Stomach (tissue), 8 donors: ENCODE measurements at regions not wholly inside any gene's neighbourhood (a gene's known extent, or its start where the extent isn't known, plus 50 kb on each side); places are given as distances from the start of the nearest gene placed in this dataset.
A peak's percentile ranks its signal among the peaks of the same experiment; 100 is the strongest.

Source experiments
- DNase-seq, 2 donors: peaks; one replicate each; pipeline versions ENCODE4 v3.0.0 to v3.0.0-alpha.2; 2013 to 2019
- H3K27ac ChIP-seq, 5 donors: fragments of 200-600 bp in 4 of 5; sonication (generic) in 4 of 5; one replicate each; pipeline ENCODE4 v1.5.1; 2013 to 2019; ENCODE audit warnings: mild to moderate bottlenecking in 1 of 5, moderate library complexity in 1 of 5
- H3K27me3 ChIP-seq, 3 donors: fragments of 200-600 bp; sonication (generic); one replicate each; pipeline ENCODE4 v1.5.1; 2017 to 2019; ENCODE audit warnings: mixed run types in 1 of 3
- H3K36me3 ChIP-seq, 4 donors: fragments of 200-600 bp; sonication (generic); 1 replicate in 3 of 4; 2 replicates in 1 of 4; pipeline ENCODE4 v1.5.1; 2016 to 2019
- H3K4me1 ChIP-seq, 4 donors: fragments of 200-600 bp; sonication (generic); one replicate each; pipeline ENCODE4 v1.5.1; 2016 to 2019
- H3K4me3 ChIP-seq, 4 donors: fragments of 200-600 bp; sonication (generic) in 3 of 4; one replicate each; pipeline ENCODE4 v1.5.1; 2016 to 2019; ENCODE audit warnings: mild to moderate bottlenecking in 1 of 4
- H3K9me3 ChIP-seq, 4 donors: fragments of 200-600 bp; sonication (generic); one replicate each; pipeline ENCODE4 v1.5.1; 2016 to 2019
- EP300 ChIP-seq: sonication (generic); formaldehyde crosslinking; IDR thresholded peaks from one replicate; pipeline ENCODE4 v1.6.1; 2017; ENCODE audit warnings: antibody characterized with exemption
- POLR2A ChIP-seq, 4 donors: fragments of 450-650 bp; IDR thresholded peaks; one replicate each; pipeline ENCODE4 v1.6.1; 2016; ENCODE audit warnings: antibody characterized with exemption in 4 of 4, control low read depth in 2 of 4, mild to moderate bottlenecking in 1 of 4, moderate library complexity in 1 of 4
- POLR2AphosphoS5 ChIP-seq, 3 donors: sonication (generic); formaldehyde crosslinking; IDR thresholded peaks; one replicate each; pipeline ENCODE4 v1.6.1; 2016; ENCODE audit warnings: antibody characterized with exemption in 3 of 3
- WGBS, 5 donors: extraction: QIAGEN DNeasy Blood & Tissue Kit in 3 of 5; methylation state at CpG; one replicate each; pipeline versions ENCODE4 v1.1.5 to v1.1.7; 2013 to 2018; 5-methylcytosine and 5-hydroxymethylcytosine counted together
- intact Hi-C: fragments of 100-400 bp; cut with DNase I; formaldehyde crosslinking; loops from one replicate; pipeline ENCODE4 v1.15.1; 2023; ENCODE audit warnings: low total_unique reads
- TF ChIP-seq, protein P1 (sequence below), 7 experiments: fragments of 450-650 bp in 4 of 7; fragments of 200-600 bp in 3 of 7; sonication (generic) in 3 of 7; IDR thresholded peaks; one replicate each; pipeline ENCODE4 v1.5.1; 2016 to 2019; ENCODE audit warnings: antibody characterized with exemption in 7 of 7, control low read depth in 2 of 7, mild to moderate bottlenecking in 1 of 7
- donor health status: healthy with polysubstance abuse.
- donor health status: Bipolar disorder and iron deficiency.
- donor health status: healthy.

DNA sequence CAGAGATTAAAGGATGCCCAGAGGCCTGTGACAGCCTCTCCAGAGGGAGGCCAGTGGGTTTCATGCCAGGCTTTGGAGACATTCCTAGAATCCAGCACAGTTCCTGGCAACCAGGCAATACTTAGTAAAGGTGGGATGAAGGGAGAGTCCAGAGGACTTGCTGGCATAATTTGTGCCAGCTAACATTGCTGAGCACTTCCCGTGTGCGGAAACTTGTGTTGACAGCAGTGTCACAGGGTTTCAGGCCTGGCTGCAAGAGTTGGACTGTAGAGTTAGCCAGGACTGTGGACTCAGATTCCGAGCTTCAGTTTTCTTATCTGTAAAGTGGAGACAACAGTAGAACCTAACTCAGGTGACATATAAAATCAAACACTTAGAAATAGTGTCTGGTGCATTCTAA is 141.7 kb downstream of the SALL1 start:
- H3K27ac ChIP-seq = no peak overlapping the region
- intact Hi-C loops = no loop called here
- 87 to 95% (median 89%) methylated on average over 3 of the region's 3 CpGs for WGBS, 5 donors

DNA sequence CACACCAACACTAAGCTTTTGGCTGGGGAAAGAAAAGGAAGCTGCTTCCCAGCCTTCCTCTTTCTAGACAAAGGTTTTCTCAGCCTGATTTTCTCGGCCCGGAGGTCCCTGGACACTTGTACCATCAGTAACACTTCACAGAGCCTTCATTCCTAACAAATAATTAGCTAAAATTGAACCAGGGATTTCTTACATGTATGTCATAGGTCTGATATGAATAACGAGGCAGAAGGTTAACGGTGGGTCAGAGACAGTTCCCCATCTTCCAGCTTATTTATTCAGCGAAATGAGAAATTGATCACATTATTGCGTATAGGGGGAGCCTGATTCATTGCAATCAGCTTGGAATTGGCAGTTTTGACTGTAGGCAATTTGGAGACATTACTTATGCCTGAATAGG is 142.5 kb downstream of the SALL1 start:
- 85 to 88% (median 86%) methylated on average over 6 of the region's 6 CpGs for WGBS, 5 donors
- Histone ChIP-seq H3K9me3 (peaks cover 0 to 30% (median 27%) of the 10 kb centered on the region in 4 donors), H3K36me3 (no peaks in the 10 kb centered on the region), H3K27me3 (no peaks in the 10 kb centered on the region), H3K4me3 (no peak overlapping the region), H3K4me1 (peaks cover 0 to 6% (median under 1%) of the 10 kb centered on the region in 4 donors), H3K27ac (no peak overlapping the region)
- no peak for TF ChIP-seq POLR2AphosphoS5 (IDR thresholded peaks at IDR 0.05)
- no peak for TF ChIP-seq POLR2A (IDR thresholded peaks at IDR 0.05)
- TF ChIP-seq, protein P1, sequence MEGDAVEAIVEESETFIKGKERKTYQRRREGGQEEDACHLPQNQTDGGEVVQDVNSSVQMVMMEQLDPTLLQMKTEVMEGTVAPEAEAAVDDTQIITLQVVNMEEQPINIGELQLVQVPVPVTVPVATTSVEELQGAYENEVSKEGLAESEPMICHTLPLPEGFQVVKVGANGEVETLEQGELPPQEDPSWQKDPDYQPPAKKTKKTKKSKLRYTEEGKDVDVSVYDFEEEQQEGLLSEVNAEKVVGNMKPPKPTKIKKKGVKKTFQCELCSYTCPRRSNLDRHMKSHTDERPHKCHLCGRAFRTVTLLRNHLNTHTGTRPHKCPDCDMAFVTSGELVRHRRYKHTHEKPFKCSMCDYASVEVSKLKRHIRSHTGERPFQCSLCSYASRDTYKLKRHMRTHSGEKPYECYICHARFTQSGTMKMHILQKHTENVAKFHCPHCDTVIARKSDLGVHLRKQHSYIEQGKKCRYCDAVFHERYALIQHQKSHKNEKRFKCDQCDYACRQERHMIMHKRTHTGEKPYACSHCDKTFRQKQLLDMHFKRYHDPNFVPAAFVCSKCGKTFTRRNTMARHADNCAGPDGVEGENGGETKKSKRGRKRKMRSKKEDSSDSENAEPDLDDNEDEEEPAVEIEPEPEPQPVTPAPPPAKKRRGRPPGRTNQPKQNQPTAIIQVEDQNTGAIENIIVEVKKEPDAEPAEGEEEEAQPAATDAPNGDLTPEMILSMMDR (IDR thresholded peaks at IDR 0.05) = no peak
- TF ChIP-seq EP300 = no peak
- intact Hi-C loops = no loop called here
- no peak for DNase-seq

More for the DNA sequence above, 141.7 kb downstream of the SALL1 start:
- Histone ChIP-seq H3K4me1 (no peaks in the 10 kb centered on the region), H3K27me3 (no peaks in the 10 kb centered on the region), H3K36me3 (no peaks in the 10 kb centered on the region), H3K4me3 (no peak overlapping the region), H3K9me3 (peaks cover 0 to 30% (median 27%) of the 10 kb centered on the region in 4 donors)
- TF ChIP-seq, protein P1 (IDR thresholded peaks at IDR 0.05) = no peak
- no peak for TF ChIP-seq POLR2AphosphoS5 (IDR thresholded peaks at IDR 0.05)
- no peak for TF ChIP-seq EP300
- no peak for TF ChIP-seq POLR2A (IDR thresholded peaks at IDR 0.05)
- DNase-seq = no peak

- H3K4me3 ChIP-seq = no peak overlapping the region
These were observed 143.0 kb downstream of the SALL1 start for GRCh38 chr16:51008037-51008436.

GRCh38 chr16:51003850-51004566 is 147.1 kb downstream of the SALL1 start:
- peak in 1 of 2 donors; percentile 54 for DNase-seq
- Histone ChIP-seq H3K27ac (no peak overlapping the region), H3K4me3 (no peak overlapping the region), H3K27me3 (no peaks in the 10 kb centered on the region), H3K4me1 (peaks cover 0 to 16% (median 3%) of the 10 kb centered on the region in 4 donors), H3K9me3 (peaks cover 0 to 15% (median 12%) of the 10 kb centered on the region in 4 donors), H3K36me3 (no peaks in the 10 kb centered on the region)
- intact Hi-C loops = no loop called here
- WGBS, 5 donors = 58 to 73% (median 64%) methylated on average over 5 of the region's 5 CpGs
- TF ChIP-seq POLR2AphosphoS5 (IDR thresholded peaks at IDR 0.05) = peak in 2 of 3 donors; percentile 25 to 42
- TF ChIP-seq, protein P1 (IDR thresholded peaks at IDR 0.05) = no peak

More at GRCh38 chr16:51008037-51008436, 143.0 kb downstream of the SALL1 start:
- no peak overlapping the region for H3K27ac ChIP-seq
- no peak for TF ChIP-seq POLR2A (IDR thresholded peaks at IDR 0.05)
- TF ChIP-seq, protein P1 (IDR thresholded peaks at IDR 0.05) = no peak
- no peak for TF ChIP-seq EP300
- TF ChIP-seq POLR2AphosphoS5 (IDR thresholded peaks at IDR 0.05) = no peak
- 70 to 90% (median 87%) methylated on average over 1 of the region's 1 CpG; no CpG with 5 or more reads in 1 of the 5 donors for WGBS, 5 donors
- no peaks in the 10 kb centered on the region for H3K27me3 ChIP-seq
- H3K9me3 ChIP-seq = peaks cover 0 to 30% (median 27%) of the 10 kb centered on the region in 4 donors
- H3K36me3 ChIP-seq = no peaks in the 10 kb centered on the region
- H3K4me1 ChIP-seq = peaks cover 0 to 12% (median 3%) of the 10 kb centered on the region in 4 donors
- DNase-seq = no peak
- intact Hi-C loops = no loop called here
